Endodermal cell (in vitro differentiated cells): ENCODE measurements at regions not wholly inside any gene's neighbourhood (a gene's known extent, or its start where the extent isn't known, plus 50 kb on each side); places are given as distances from the start of the nearest gene placed in this dataset.
A peak's percentile ranks its signal among the peaks of the same experiment; 100 is the strongest.
"Not testable (repeated sequence)": the region's sequence is repeated elsewhere in the genome, so short reads cannot be mapped to it uniquely, and the experiment has no call there.

Experiments used
- DNase-seq: peaks from one replicate; pipeline ENCODE4 v3.0.0-alpha.2; 2017
- H3K27ac ChIP-seq: 2 replicates; pipeline ENCODE4 v1.5.1; 2013; ENCODE audit warnings: mild to moderate bottlenecking, low read depth, low read length, moderate library complexity
- H3K27me3 ChIP-seq: 2 replicates; pipeline ENCODE4 v1.6.1; 2013; ENCODE audit warnings: mild to moderate bottlenecking, low read length, moderate library complexity; ENCODE audit not compliant: insufficient read depth, control insufficient read depth, poor library complexity, severe bottlenecking
- H3K36me3 ChIP-seq: 2 replicates; pipeline ENCODE4 v1.7.0; 2013; ENCODE audit warnings: mild to moderate bottlenecking, low read length, moderate library complexity; ENCODE audit not compliant: control insufficient read depth, insufficient read depth
- H3K4me1 ChIP-seq: one replicate; pipeline ENCODE4 v1.7.0; 2013; ENCODE audit warnings: low read length; ENCODE audit not compliant: control insufficient read depth, insufficient read depth
- H3K4me3 ChIP-seq: 2 replicates; pipeline ENCODE4 v1.5.1; 2013; ENCODE audit warnings: mild to moderate bottlenecking, low read length, moderate library complexity
- H3K9ac ChIP-seq: 2 replicates; pipeline ENCODE4 v1.6.1; 2013; ENCODE audit warnings: mild to moderate bottlenecking, low read length, moderate library complexity; ENCODE audit not compliant: poor library complexity, severe bottlenecking; ENCODE audit errors: extremely low read depth
- H3K9me3 ChIP-seq: 2 replicates; pipeline ENCODE4 v1.6.1; 2013; ENCODE audit warnings: mild to moderate bottlenecking, low read length, moderate library complexity; ENCODE audit not compliant: control insufficient read depth
- H3K27ac Mint-ChIP-seq: 2 replicates; pipeline ENCODE4 v1.8.0; 2020; ENCODE audit warnings: mixed read lengths
- H3K27me3 Mint-ChIP-seq: 2 replicates; pipeline ENCODE4 v1.8.0; 2021; ENCODE audit warnings: mild to moderate bottlenecking, mixed read lengths; ENCODE audit not compliant: insufficient read depth
- H3K36me3 Mint-ChIP-seq: 2 replicates; pipeline ENCODE4 v1.8.0; 2020; ENCODE audit warnings: low read depth, mixed read lengths
- H3K4me1 Mint-ChIP-seq: 2 replicates; pipeline ENCODE4 v1.8.0; 2020; ENCODE audit warnings: mixed read lengths
- H3K4me3 Mint-ChIP-seq: 2 replicates; pipeline ENCODE4 v1.8.0; 2020; ENCODE audit warnings: mild to moderate bottlenecking, moderate library complexity, mixed read lengths
- H3K9me3 Mint-ChIP-seq: 2 replicates; pipeline ENCODE4 v1.8.0; 2020; ENCODE audit warnings: mild to moderate bottlenecking, mixed read lengths
- CTCF ChIP-seq: fragments of 200-600 bp; sonication (generic); conservative IDR thresholded peaks from 2 replicates; pipeline ENCODE4 v1.5.0; 2021; ENCODE audit warnings: antibody characterized with exemption, mild to moderate bottlenecking
- WGBS, 2 experiments: methylation state at CpG; one replicate each; pipeline versions ENCODE4 v1.1.5 to v1.1.7; 2013; ENCODE audit warnings: missing lambda C conversion rate in 2 of 2, mixed read lengths in 1 of 2; ENCODE audit not compliant: insufficient coverage in 1 of 2, insufficient read length in 1 of 2; 5-methylcytosine and 5-hydroxymethylcytosine counted together

GRCh38 chr10:9402067-9402466, 1347.6 kb downstream of the GATA3 start:
- H3K4me3 Mint-ChIP-seq, H3K36me3 ChIP-seq, H3K4me3 ChIP-seq, H3K27me3 ChIP-seq, H3K9me3 ChIP-seq, H3K4me1 ChIP-seq, H3K4me1 Mint-ChIP-seq, H3K27ac ChIP-seq, H3K27ac Mint-ChIP-seq, H3K9ac ChIP-seq, H3K36me3 Mint-ChIP-seq, H3K9me3 Mint-ChIP-seq, H3K27me3 Mint-ChIP-seq: not testable (repeated sequence)
- peak; percentile 79 for DNase-seq
- peak; percentile 63 for TF ChIP-seq CTCF
- WGBS, 2 experiments = 91 to 93% methylated on average over 3 to 11 of the region's 11 CpGs

- H3K9ac ChIP-seq, H3K9me3 ChIP-seq, H3K4me1 ChIP-seq, H3K9me3 Mint-ChIP-seq, H3K36me3 Mint-ChIP-seq, H3K27me3 Mint-ChIP-seq, H3K36me3 ChIP-seq, H3K4me1 Mint-ChIP-seq, H3K27ac ChIP-seq, DNase-seq, H3K27me3 ChIP-seq, H3K4me3 ChIP-seq, H3K4me3 Mint-ChIP-seq, H3K27ac Mint-ChIP-seq: not testable (repeated sequence)
- 89 to 100% methylated on average over 1 to 9 of the region's 9 CpGs for WGBS, 2 experiments
These were observed 1348.2 kb downstream of the GATA3 start for GRCh38 chr10:9402507-9403195.

GRCh38 chr10:9407201-9407600, 1352.7 kb downstream of the GATA3 start:
- not testable (repeated sequence) for H3K9me3 Mint-ChIP-seq, H3K36me3 ChIP-seq, H3K27ac ChIP-seq, H3K27me3 Mint-ChIP-seq, H3K27me3 ChIP-seq, H3K9me3 ChIP-seq, H3K4me3 Mint-ChIP-seq, H3K27ac Mint-ChIP-seq, H3K4me1 ChIP-seq, H3K36me3 Mint-ChIP-seq, H3K4me1 Mint-ChIP-seq, H3K9ac ChIP-seq, DNase-seq, H3K4me3 ChIP-seq
- WGBS, 2 experiments = 96% methylated on average over 5 to 29 of the region's 29 CpGs

GRCh38 chr10:9416331-9416730, 1361.8 kb downstream of the GATA3 start:
- no peak overlapping the region for H3K27ac ChIP-seq
- Mint-ChIP-seq H3K36me3 (no peaks in the 10 kb centered on the region), H3K27me3 (no peaks in the 10 kb centered on the region), H3K4me3 (no peak overlapping the region), H3K27ac (no peak overlapping the region), H3K9me3 (no peaks in the 10 kb centered on the region), H3K4me1 (no peaks in the 10 kb centered on the region)
- H3K4me3 ChIP-seq = no peak overlapping the region
- no peaks in the 10 kb centered on the region for H3K27me3 ChIP-seq
- 60 to 79% methylated on average over 1 of the region's 1 CpG for WGBS, 2 experiments
- H3K9me3 ChIP-seq = no peaks in the 10 kb centered on the region
- H3K4me1 ChIP-seq = no peaks in the 10 kb centered on the region
- DNase-seq = no peak
- H3K36me3 ChIP-seq = no peaks in the 10 kb centered on the region
- no peak for TF ChIP-seq CTCF
- H3K9ac ChIP-seq = no peak overlapping the region
